GM20000 (cell line): ENCODE measurements at regions not wholly inside any gene's neighbourhood (a gene's known extent, or its start where the extent isn't known, plus 50 kb on each side); places are given as distances from the start of the nearest gene placed in this dataset.

ENCODE experiments used
- DNase-seq: peaks from one replicate; pipeline ENCODE4 v3.0.0; 2012; ENCODE audit warnings: low spot score
- TF ChIP-seq, protein P1 (sequence below): IDR thresholded peaks from 2 replicates; pipeline ENCODE4 v1.5.1; 2012; ENCODE audit warnings: mild to moderate bottlenecking, control low read depth; ENCODE audit errors: extremely low read depth, missing control alignments

GRCh38 chr9:1296331-1296730 is 246.2 kb downstream of the DMRT2 start:
- no peak for DNase-seq
- TF ChIP-seq, protein P1, sequence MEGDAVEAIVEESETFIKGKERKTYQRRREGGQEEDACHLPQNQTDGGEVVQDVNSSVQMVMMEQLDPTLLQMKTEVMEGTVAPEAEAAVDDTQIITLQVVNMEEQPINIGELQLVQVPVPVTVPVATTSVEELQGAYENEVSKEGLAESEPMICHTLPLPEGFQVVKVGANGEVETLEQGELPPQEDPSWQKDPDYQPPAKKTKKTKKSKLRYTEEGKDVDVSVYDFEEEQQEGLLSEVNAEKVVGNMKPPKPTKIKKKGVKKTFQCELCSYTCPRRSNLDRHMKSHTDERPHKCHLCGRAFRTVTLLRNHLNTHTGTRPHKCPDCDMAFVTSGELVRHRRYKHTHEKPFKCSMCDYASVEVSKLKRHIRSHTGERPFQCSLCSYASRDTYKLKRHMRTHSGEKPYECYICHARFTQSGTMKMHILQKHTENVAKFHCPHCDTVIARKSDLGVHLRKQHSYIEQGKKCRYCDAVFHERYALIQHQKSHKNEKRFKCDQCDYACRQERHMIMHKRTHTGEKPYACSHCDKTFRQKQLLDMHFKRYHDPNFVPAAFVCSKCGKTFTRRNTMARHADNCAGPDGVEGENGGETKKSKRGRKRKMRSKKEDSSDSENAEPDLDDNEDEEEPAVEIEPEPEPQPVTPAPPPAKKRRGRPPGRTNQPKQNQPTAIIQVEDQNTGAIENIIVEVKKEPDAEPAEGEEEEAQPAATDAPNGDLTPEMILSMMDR = no peak

- no peak for DNase-seq
- TF ChIP-seq, protein P1 = no peak
These were observed 247.9 kb downstream of the DMRT2 start for GRCh38 chr9:1298046-1298445.

DNA sequence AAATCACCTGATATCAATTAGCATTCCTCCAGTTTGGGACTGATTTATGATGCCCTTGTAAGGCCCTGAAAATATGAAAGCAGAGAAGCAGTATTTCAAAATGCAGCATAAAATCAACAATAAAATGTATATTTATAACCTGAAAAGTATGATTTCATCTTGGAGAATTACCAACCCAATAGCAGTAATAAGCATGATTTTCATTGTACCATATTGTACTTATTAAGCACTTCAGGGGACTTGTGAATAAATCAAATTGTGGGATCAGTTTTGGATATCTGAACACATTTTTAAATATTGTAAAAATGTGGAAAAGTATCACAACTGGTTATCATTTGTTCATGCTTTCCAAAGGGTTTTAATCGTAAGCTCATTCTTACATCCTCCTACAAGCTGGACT is 250.8 kb downstream of the DMRT2 start:
- TF ChIP-seq, protein P1 = no peak
- DNase-seq = no peak

- no peak for DNase-seq
- TF ChIP-seq, protein P1 = no peak
These were observed 253.8 kb downstream of the DMRT2 start for GRCh38 chr9:1303932-1304331.

- TF ChIP-seq, protein P1 = no peak
- no peak for DNase-seq
These were observed 261.4 kb downstream of the DMRT2 start for GRCh38 chr9:1311462-1312042.

DNA sequence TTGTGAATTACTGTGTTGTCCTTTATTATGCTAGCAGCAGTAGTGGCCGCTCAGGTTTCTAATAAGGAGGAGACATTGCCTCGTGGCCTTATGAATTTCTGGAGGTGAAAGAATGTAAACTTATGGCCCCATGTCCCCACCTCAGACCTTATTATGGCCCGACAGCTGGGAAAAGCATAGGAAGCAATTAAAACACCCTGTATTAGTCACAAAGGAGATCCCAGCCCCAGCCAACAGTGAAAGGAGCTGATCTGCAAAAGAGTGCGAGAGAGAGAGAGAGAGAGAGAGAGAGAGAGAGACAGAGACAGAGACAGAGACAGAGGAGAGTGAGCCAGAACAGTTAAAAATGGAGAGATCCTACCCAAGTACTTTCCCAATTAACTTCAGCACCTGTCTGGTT is 269.3 kb downstream of the DMRT2 start:
- TF ChIP-seq, protein P1 = no peak

GRCh38 chr9:1320051-1320557 is 269.9 kb downstream of the DMRT2 start:
- no peak for DNase-seq
- TF ChIP-seq, protein P1 = no peak

More for the DNA sequence above, 269.3 kb downstream of the DMRT2 start:
- no peak for DNase-seq
